H1 (cell line): ENCODE measurements at regions not wholly inside any gene's neighbourhood (a gene's known extent, or its start where the extent isn't known, plus 50 kb on each side); places are given as distances from the start of the nearest gene placed in this dataset.

ENCODE experiments used
- CHD7 ChIP-seq: fragments of 300-600 bp; sonication (generic); IDR thresholded peaks from 2 replicates; pipeline ENCODE4 v1.7.1; 2012; ENCODE audit warnings: low read length, moderate library complexity, mild to moderate bottlenecking, inconsistent platforms; ENCODE audit not compliant: insufficient replicate concordance
- KDM4A ChIP-seq: IDR thresholded peaks from one replicate; pipeline ENCODE4 v1.7.1; 2012; ENCODE audit warnings: low read depth, mild to moderate bottlenecking, moderate library complexity, low read length, inconsistent platforms; ENCODE audit not compliant: severe bottlenecking
- RAD21 ChIP-seq, 2 experiments: IDR thresholded peaks in 1 of 2; conservative IDR thresholded peaks in 1 of 2; 2 replicates each; pipeline ENCODE4 v1.6.1; 2011; ENCODE audit warnings: low read depth in 2 of 2, low read length in 2 of 2, improper control_type of control experiment in 1 of 2, inconsistent platforms in 1 of 2, mild to moderate bottlenecking in 1 of 2, moderate library complexity in 1 of 2
- RNF2 ChIP-seq: fragments of 200-900, 300-1000 bp; sonication (generic); IDR thresholded peaks from 2 replicates; pipeline ENCODE4 v1.7.1; 2016; ENCODE audit warnings: borderline replicate concordance, low read depth, mild to moderate bottlenecking, antibody characterized with exemption, low read length; ENCODE audit not compliant: poor library complexity, severe bottlenecking; ENCODE audit errors: missing control alignments
- SP4 ChIP-seq: IDR thresholded peaks from 2 replicates; pipeline ENCODE4 v1.6.1; 2012; ENCODE audit warnings: low read length, inconsistent platforms
- TBP ChIP-seq: IDR thresholded peaks from 2 replicates; pipeline ENCODE4 v1.6.1; 2011; ENCODE audit warnings: low read depth, low read length, improper control_type of control experiment
- USF2 ChIP-seq: IDR thresholded peaks from 2 replicates; pipeline ENCODE4 v1.6.1; 2011; ENCODE audit warnings: low read length, improper control_type of control experiment
- YY1 ChIP-seq: IDR thresholded peaks from 2 replicates; pipeline ENCODE4 v1.6.1; 2011; ENCODE audit warnings: low read depth, mild to moderate bottlenecking, low read length

GRCh38 chr2:9778471-9779316 is 64.6 kb upstream of the TAF1B start (continued):
- no peak for TF ChIP-seq CHD7
- TF ChIP-seq SP4: no peak
- no peak for TF ChIP-seq RAD21 (IDR thresholded peaks at IDR 0.05 in 1 of 2, conservative IDR thresholded peaks at IDR 0.05 in 1 of 2; ENCODE audit: low read depth in 2 of 2, low read length in 2 of 2)
- no peak for TF ChIP-seq USF2
- TF ChIP-seq TBP: no peak
- no peak for TF ChIP-seq YY1
- TF ChIP-seq RNF2: no peak
- no peak for TF ChIP-seq KDM4A
